Skin epidermis (tissue), 12 donors: ENCODE measurements at regions not wholly inside any gene's neighbourhood (a gene's known extent, or its start where the extent isn't known, plus 50 kb on each side); places are given as distances from the start of the nearest gene placed in this dataset.

ENCODE experiments used
- H3K27ac ChIP-seq, 21 experiments: fragments of 200-600 bp; sonication (generic) in 11 of 21; one replicate each; pipeline ENCODE4 v1.5.0; 2020; ENCODE audit warnings: mild to moderate bottlenecking in 3 of 21, inconsistent platforms in 2 of 21, moderate library complexity in 2 of 21
- H3K4me3 ChIP-seq, 7 experiments: fragments of 200-600 bp; sonication (generic) in 2 of 7; one replicate each; pipeline ENCODE4 v1.5.0; 2020; ENCODE audit warnings: inconsistent platforms in 2 of 7, mild to moderate bottlenecking in 2 of 7, moderate library complexity in 1 of 7

- Histone ChIP-seq H3K4me3 (no peak overlapping the region), H3K27ac (no peak overlapping the region)
Observed at GRCh38 chrX:10882484-10882883, 228.6 kb upstream of the HCCS start.

- Histone ChIP-seq H3K27ac (no peak overlapping the region), H3K4me3 (no peak overlapping the region)
Observed at GRCh38 chrX:10884246-10884645, 226.9 kb upstream of the HCCS start.

- no peak overlapping the region for H3K4me3 ChIP-seq
- H3K27ac ChIP-seq, result no peak overlapping the region
Observed at GRCh38 chrX:10892621-10893225, 218.4 kb upstream of the HCCS start.

- H3K27ac ChIP-seq, result no peak overlapping the region
- H3K4me3 ChIP-seq, result no peak overlapping the region
Observed at GRCh38 chrX:10893366-10893765, 217.8 kb upstream of the HCCS start.

- no peak overlapping the region for H3K27ac ChIP-seq
- H3K4me3 ChIP-seq, result no peak overlapping the region
Observed at GRCh38 chrX:10893976-10894375, 217.2 kb upstream of the HCCS start.

- Histone ChIP-seq H3K27ac (no peak overlapping the region), H3K4me3 (no peak overlapping the region)
Observed at GRCh38 chrX:10897768-10898167, 213.4 kb upstream of the HCCS start.

GRCh38 chrX:10900585-10901289, 210.4 kb upstream of the HCCS start:
- Histone ChIP-seq H3K27ac (no peak overlapping the region), H3K4me3 (no peak overlapping the region)

- no peak overlapping the region for H3K27ac ChIP-seq
- no peak overlapping the region for H3K4me3 ChIP-seq
Observed at GRCh38 chrX:10901290-10901633, 209.9 kb upstream of the HCCS start.

- H3K27ac ChIP-seq, result no peak overlapping the region
Observed at GRCh38 chrX:10902001-10902400, 209.1 kb upstream of the HCCS start.

GRCh38 chrX:10903523-10903922, 207.6 kb upstream of the HCCS start:
- Histone ChIP-seq H3K4me3 (no peak overlapping the region), H3K27ac (no peak overlapping the region)

More at GRCh38 chrX:10902001-10902400, 209.1 kb upstream of the HCCS start:
- no peak overlapping the region for H3K4me3 ChIP-seq

- Histone ChIP-seq H3K4me3 (no peak overlapping the region), H3K27ac (no peak overlapping the region)
Observed at GRCh38 chrX:10904220-10904619, 206.9 kb upstream of the HCCS start.

- Histone ChIP-seq H3K27ac (no peak overlapping the region), H3K4me3 (no peak overlapping the region)
Observed at GRCh38 chrX:10906866-10907265, 204.3 kb upstream of the HCCS start.

- H3K4me3 ChIP-seq, result no peak overlapping the region
- H3K27ac ChIP-seq, result no peak overlapping the region
Observed at GRCh38 chrX:10922159-10922558, 189.0 kb upstream of the HCCS start.

- no peak overlapping the region for H3K27ac ChIP-seq
- H3K4me3 ChIP-seq, result no peak overlapping the region
Observed at GRCh38 chrX:10922835-10923234, 188.3 kb upstream of the HCCS start.

GRCh38 chrX:10923466-10923865, 187.7 kb upstream of the HCCS start:
- H3K4me3 ChIP-seq, result no peak overlapping the region
- H3K27ac ChIP-seq, result no peak overlapping the region

- H3K27ac ChIP-seq, result no peak overlapping the region
- no peak overlapping the region for H3K4me3 ChIP-seq
Observed at GRCh38 chrX:10926404-10926803, 184.7 kb upstream of the HCCS start.

- no peak overlapping the region for H3K4me3 ChIP-seq
Observed at GRCh38 chrX:10926891-10927290, 184.2 kb upstream of the HCCS start.

GRCh38 chrX:10929747-10930146, 181.4 kb upstream of the HCCS start:
- H3K4me3 ChIP-seq, result no peak overlapping the region

More at GRCh38 chrX:10926891-10927290, 184.2 kb upstream of the HCCS start:
- H3K27ac ChIP-seq, result no peak overlapping the region

GRCh38 chrX:10930151-10930550, 181.0 kb upstream of the HCCS start:
- H3K27ac ChIP-seq, result no peak overlapping the region
- H3K4me3 ChIP-seq, result no peak overlapping the region

More at GRCh38 chrX:10929747-10930146, 181.4 kb upstream of the HCCS start:
- no peak overlapping the region for H3K27ac ChIP-seq

GRCh38 chrX:10931976-10932375, 179.2 kb upstream of the HCCS start:
- Histone ChIP-seq H3K4me3 (no peak overlapping the region), H3K27ac (no peak overlapping the region)

- Histone ChIP-seq H3K27ac (no peak overlapping the region), H3K4me3 (no peak overlapping the region)
Observed at GRCh38 chrX:10932842-10933440, 178.2 kb upstream of the HCCS start.
